ENCODE measurements at regions not wholly inside any gene's neighbourhood (a gene's known extent, or its start where the extent isn't known, plus 50 kb on each side); places are given as distances from the start of the nearest gene placed in this dataset.
"Not testable (repeated sequence)": the region's sequence is repeated elsewhere in the genome, so short reads cannot be mapped to it uniquely, and the experiment has no call there.

DNA sequence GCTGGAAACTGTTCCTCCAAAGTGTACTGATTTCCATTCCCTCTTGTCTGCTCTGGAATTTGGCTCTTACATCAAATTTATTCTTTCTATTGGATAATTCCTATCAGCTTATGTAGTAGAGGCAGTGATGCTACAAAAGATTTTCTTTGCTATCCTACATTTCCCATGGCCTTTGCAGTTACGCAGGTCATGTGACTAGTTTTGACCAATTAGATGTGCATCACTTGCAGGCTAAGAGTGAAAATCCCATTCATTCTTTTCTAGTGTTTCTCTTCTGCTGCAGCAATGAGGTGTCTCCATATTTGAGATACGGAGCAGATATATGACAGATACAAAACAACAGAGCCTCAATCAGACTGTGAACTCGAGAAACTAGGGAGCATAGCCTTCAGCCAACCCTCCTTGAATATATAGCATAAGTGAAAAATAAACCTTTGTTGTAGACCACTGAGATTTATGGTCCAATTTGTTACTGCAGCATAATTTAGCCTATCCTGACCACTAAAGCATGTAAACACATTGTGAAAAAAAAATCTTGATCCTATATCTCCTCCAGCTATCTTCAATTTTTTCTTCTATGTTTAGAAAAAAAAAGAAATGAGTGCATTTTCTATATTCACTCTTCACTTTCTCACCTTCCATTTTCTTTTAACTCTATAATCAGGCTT, 102.0 kb downstream of the HNMT start:
- no peaks in the 10 kb centered on the region for H3K36me3 ChIP-seq (ENCODE audit: control insufficient read depth, insufficient read depth, low read length, severe bottlenecking)
- DNase-seq (ENCODE audit: low read depth), result no peak
- no peaks in the 10 kb centered on the region for H3K27me3 ChIP-seq (replicated peaks; ENCODE audit: control insufficient read depth, insufficient read depth, low read length)
- no peak overlapping the region for H3K9ac ChIP-seq (ENCODE audit: low read length)
- no peak overlapping the region for H3K4me3 ChIP-seq (ENCODE audit: low read length)
- H3K4me1 ChIP-seq (ENCODE audit: control insufficient read depth, insufficient read depth, low read length), result no peaks in the 10 kb centered on the region
- no peaks in the 10 kb centered on the region for H3K9me3 ChIP-seq (ENCODE audit: control insufficient read depth, low read length)

DNA sequence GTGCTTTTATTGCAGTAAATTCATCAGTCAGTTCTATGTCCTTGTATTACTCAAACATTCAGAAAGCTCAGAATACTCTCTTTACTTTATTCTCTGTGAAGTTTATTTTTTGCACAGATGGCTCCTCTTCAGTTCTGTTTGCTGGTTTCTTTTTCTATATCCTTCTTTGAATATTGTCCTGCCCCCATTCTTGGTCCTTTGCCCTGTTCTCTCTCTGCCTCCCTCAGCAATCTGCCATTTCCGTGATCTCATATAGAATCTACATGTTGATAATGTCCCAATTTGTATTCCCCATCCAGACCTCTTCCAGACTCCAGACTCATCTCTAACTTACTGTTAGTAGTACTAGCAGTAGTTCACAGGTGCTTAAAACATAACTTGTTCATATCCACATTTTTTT, 102.6 kb downstream of the HNMT start:
- no peaks in the 10 kb centered on the region for H3K4me1 ChIP-seq (ENCODE audit: control insufficient read depth, insufficient read depth, low read length)
- H3K4me3 ChIP-seq (ENCODE audit: low read length), result no peak overlapping the region
- DNase-seq (ENCODE audit: low read depth), result no peak
- no peak overlapping the region for H3K9ac ChIP-seq (ENCODE audit: low read length)
- no peaks in the 10 kb centered on the region for H3K9me3 ChIP-seq (ENCODE audit: control insufficient read depth, low read length)
- H3K27me3 ChIP-seq (replicated peaks; ENCODE audit: control insufficient read depth, insufficient read depth, low read length), result no peaks in the 10 kb centered on the region
- no peaks in the 10 kb centered on the region for H3K36me3 ChIP-seq (ENCODE audit: control insufficient read depth, insufficient read depth, low read length, severe bottlenecking)

DNA sequence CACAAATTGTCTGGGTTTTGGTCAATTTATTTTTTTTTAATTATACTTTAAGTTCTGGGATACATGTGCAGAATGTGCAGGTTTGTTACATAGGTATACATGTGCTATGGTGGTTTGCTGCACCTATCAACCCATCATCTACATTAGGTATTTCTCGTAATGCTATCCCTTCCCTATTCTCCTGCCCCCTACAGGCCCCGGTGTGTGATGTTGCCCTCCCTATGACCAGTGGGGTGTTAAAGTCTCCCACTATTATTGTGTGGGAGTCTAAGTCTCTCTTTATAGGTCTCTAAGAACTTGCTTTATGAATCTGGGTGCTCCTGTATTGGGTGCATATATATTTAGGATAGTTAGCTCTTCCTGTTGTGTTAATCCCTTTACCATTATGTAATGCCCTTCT, 104.4 kb downstream of the HNMT start:
- not testable (repeated sequence) for H3K9me3 ChIP-seq (ENCODE audit: control insufficient read depth, low read length); H3K9ac ChIP-seq (ENCODE audit: low read length); H3K36me3 ChIP-seq (ENCODE audit: control insufficient read depth, insufficient read depth, low read length, severe bottlenecking); H3K4me1 ChIP-seq (ENCODE audit: control insufficient read depth, insufficient read depth, low read length); H3K27me3 ChIP-seq (replicated peaks; ENCODE audit: control insufficient read depth, insufficient read depth, low read length); DNase-seq (ENCODE audit: low read depth); H3K4me3 ChIP-seq (ENCODE audit: low read length)

DNA sequence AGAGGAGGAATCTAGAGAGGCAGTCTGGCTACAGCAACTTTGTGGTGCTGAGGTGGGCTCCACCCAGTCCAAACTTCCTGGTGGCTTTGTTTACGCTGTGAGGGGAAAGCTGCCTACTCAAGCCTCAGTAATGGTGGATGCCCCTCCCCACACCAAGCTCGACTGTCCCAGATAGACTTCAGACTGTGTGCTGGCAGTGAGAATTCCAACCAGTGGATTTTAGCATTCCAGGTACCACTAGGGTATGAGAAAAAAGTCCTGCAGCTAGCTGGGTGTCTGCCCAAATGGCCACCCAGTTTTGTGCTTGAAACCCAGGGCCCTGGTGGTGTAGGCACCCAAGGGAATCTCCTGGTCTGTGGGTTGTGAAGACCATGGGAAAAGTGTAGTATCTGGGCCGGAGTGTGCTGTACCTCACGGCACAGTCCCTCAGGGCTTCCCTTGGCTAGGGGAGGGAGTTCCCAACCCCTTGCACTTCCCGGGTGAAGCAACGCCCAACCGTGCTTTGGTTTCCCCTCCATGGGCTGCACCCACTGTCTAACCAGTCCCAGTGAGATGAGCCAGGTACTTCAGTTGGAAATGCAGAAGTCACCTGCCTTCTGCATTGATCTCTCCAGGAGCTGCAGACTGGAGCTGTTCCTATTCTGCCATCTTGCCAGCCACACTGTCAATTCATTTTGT, 106.9 kb downstream of the HNMT start:
- not testable (repeated sequence) for H3K9me3 ChIP-seq (ENCODE audit: control insufficient read depth, low read length); DNase-seq (ENCODE audit: low read depth); H3K4me1 ChIP-seq (ENCODE audit: control insufficient read depth, insufficient read depth, low read length); H3K27me3 ChIP-seq (replicated peaks; ENCODE audit: control insufficient read depth, insufficient read depth, low read length); H3K4me3 ChIP-seq (ENCODE audit: low read length); H3K9ac ChIP-seq (ENCODE audit: low read length); H3K36me3 ChIP-seq (ENCODE audit: control insufficient read depth, insufficient read depth, low read length, severe bottlenecking)

DNA sequence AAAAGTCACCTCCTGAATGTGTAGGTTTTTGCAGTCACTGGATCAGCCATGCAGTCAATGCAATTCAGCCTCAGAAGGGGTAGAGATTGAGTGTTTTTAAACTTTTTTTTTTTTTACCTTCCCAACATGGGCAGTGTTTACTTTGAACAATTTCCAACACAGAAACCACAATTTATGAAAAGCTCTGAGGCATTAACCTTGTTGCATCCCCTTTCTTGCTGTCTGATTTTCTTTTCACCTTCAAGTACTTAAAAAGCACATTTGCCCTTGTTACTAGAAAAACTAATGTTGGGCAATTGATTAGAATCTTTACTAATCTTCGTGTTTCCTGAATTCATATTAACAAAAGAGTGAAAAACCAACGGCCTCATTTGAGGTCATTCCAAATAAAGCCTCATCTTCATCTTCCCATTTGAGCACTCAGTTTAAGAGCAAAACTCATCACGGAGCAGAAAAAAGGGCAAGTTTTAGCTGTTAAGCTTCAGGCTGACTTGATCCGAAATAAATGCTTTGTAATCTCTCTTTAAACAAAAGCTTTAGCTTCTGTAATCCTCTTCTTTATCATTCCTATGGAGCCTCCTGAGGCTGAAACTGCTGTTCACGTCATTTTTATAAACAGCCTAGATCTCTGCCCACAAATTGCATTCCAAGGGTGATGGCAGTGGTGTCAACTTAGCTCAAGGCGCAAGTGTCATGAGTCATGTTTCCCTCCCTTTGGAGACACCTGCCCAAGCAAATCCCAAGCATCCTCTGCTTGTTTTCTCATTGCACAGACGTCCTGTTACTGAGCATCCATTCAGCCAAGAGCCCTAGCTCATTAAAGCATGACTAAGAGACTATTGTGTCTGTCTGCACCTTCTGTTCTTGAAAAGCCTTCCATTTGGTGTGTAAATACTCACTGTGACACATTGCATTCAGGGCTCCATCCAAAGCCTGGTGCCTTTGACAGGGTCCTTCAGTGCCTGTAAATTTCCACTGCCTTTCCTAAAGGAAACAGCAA, 107.7 kb downstream of the HNMT start:
- Histone ChIP-seq H3K36me3 (ENCODE audit: control insufficient read depth, insufficient read depth, low read length, severe bottlenecking) (no peaks in the 10 kb centered on the region), H3K4me1 (ENCODE audit: control insufficient read depth, insufficient read depth, low read length) (no peaks in the 10 kb centered on the region), H3K4me3 (ENCODE audit: low read length) (no peak overlapping the region), H3K9ac (ENCODE audit: low read length) (no peak overlapping the region), H3K9me3 (ENCODE audit: control insufficient read depth, low read length) (no peaks in the 10 kb centered on the region), H3K27me3 (replicated peaks; ENCODE audit: control insufficient read depth, insufficient read depth, low read length) (no peaks in the 10 kb centered on the region)
- DNase-seq (ENCODE audit: low read depth), result no peak

DNA sequence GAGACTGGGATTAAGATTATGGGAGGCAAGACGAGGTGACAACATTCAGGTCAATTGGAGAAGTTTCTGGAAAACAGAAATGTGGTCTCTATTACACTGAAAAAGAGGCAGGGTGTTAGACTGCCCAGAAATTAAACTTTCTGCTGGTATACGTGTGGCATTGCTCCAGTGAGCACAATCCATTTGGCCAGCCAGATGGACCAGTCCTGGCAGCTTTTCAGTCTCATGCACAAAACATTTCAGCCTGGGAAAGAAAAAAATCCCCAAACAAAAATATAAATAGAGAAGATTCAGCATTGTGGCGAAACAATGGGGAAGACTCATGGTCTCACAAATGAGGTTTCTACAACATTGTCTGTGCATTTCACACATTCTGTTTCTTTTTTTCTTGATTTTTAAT, 113.9 kb downstream of the HNMT start:
- peak; percentile 13 for DNase-seq (ENCODE audit: low read depth)
- Histone ChIP-seq H3K27me3 (replicated peaks; ENCODE audit: control insufficient read depth, insufficient read depth, low read length) (no peaks in the 10 kb centered on the region), H3K4me3 (ENCODE audit: low read length) (no peak overlapping the region), H3K36me3 (ENCODE audit: control insufficient read depth, insufficient read depth, low read length, severe bottlenecking) (no peaks in the 10 kb centered on the region), H3K4me1 (ENCODE audit: control insufficient read depth, insufficient read depth, low read length) (no peaks in the 10 kb centered on the region), H3K9ac (ENCODE audit: low read length) (no peak overlapping the region), H3K9me3 (ENCODE audit: control insufficient read depth, low read length) (no peaks in the 10 kb centered on the region)

DNA sequence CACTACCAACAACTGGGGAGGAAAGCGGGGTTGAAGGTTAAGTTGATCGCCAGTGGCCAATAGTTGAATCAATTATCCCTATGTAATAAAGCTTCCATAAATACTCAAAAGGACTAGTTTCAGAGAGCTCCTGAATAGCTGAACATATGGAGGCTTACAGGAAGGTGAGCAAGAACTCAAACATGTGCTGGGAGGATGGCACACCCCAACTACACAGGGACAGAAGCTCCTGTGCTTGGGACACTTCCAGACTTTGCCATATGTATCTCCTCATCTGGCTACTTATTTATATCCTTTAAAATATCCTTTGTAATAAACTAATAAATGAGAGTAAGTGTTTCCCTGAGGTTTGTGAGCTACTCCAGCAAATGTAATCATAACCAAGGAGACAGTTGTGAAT, 115.7 kb downstream of the HNMT start:
- Histone ChIP-seq H3K4me3 (ENCODE audit: low read length) (no peak overlapping the region), H3K36me3 (ENCODE audit: control insufficient read depth, insufficient read depth, low read length, severe bottlenecking) (no peaks in the 10 kb centered on the region), H3K9ac (ENCODE audit: low read length) (no peak overlapping the region), H3K9me3 (ENCODE audit: control insufficient read depth, low read length) (no peaks in the 10 kb centered on the region), H3K4me1 (ENCODE audit: control insufficient read depth, insufficient read depth, low read length) (no peaks in the 10 kb centered on the region), H3K27me3 (replicated peaks; ENCODE audit: control insufficient read depth, insufficient read depth, low read length) (no peaks in the 10 kb centered on the region)
- no peak for DNase-seq (ENCODE audit: low read depth)

DNA sequence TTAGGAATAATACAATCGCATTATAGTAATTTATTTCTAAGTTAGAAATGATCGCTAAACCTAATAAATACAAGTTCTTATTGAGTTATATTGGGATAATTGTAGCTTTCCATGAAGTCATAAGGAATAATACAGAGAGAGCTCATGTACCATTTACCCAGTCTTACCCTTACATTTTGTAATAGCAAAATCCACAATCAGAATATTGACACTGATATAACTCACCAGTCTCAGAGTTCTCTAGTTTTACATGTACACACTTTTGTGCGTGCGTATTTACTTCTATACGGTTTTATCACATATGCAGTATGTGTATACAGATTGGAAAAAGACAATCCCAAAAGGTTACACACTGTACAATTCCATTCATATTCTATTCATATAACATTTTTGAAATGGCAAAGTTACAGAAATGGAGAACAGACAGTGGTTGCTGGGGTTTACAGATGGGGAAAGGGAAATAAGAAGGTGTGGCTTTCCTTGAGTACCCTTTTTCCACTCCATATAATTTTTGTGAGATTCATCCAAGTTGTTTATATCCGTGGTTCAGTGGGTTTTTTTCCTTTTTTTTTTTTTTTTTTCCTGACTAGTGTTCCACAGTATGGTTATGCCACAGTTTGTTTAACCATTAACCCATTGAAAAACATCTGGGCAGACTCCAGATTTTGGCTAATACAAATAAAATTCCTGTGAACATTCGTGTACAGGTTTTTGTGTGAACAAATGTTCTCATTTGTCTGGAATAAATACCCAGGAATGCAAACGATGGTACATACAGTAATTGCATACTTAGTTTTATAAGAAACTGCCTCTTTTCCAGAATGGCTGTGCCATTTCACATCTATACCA, 117.2 kb downstream of the HNMT start:
- no peaks in the 10 kb centered on the region for H3K27me3 ChIP-seq (replicated peaks; ENCODE audit: control insufficient read depth, insufficient read depth, low read length)
- no peak for DNase-seq (ENCODE audit: low read depth)
- peaks cover 2% of the 10 kb centered on the region for H3K4me1 ChIP-seq (ENCODE audit: control insufficient read depth, insufficient read depth, low read length)
- H3K9ac ChIP-seq (ENCODE audit: low read length), result no peak overlapping the region
- no peak overlapping the region for H3K4me3 ChIP-seq (ENCODE audit: low read length)
- no peaks in the 10 kb centered on the region for H3K9me3 ChIP-seq (ENCODE audit: control insufficient read depth, low read length)
- no peaks in the 10 kb centered on the region for H3K36me3 ChIP-seq (ENCODE audit: control insufficient read depth, insufficient read depth, low read length, severe bottlenecking)

DNA sequence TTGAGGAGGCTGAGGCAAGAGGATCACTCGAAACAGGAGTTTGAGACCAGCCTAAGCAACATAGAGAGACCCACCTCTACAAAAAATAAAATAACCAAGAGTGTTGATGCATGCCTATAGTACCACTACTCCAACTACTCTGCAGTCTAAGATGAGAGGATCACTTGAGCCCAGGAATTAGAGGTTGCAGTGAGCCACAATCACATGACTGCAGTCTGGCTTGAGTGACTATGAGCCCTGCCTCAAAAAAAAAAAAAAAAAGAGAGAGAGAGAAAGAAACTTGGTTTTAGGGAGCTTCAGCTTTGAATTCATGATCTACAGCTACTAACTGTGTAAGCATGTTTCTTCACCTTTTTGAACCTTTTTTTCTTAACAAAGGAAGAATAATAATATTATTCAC, 119.9 kb downstream of the HNMT start:
- Histone ChIP-seq H3K4me3 (ENCODE audit: low read length) (no peak overlapping the region), H3K9me3 (ENCODE audit: control insufficient read depth, low read length) (no peaks in the 10 kb centered on the region), H3K4me1 (ENCODE audit: control insufficient read depth, insufficient read depth, low read length) (peaks cover 10% of the 10 kb centered on the region), H3K9ac (ENCODE audit: low read length) (no peak overlapping the region), H3K36me3 (ENCODE audit: control insufficient read depth, insufficient read depth, low read length, severe bottlenecking) (no peaks in the 10 kb centered on the region), H3K27me3 (replicated peaks; ENCODE audit: control insufficient read depth, insufficient read depth, low read length) (no peaks in the 10 kb centered on the region)
- DNase-seq (ENCODE audit: low read depth), result no peak

DNA sequence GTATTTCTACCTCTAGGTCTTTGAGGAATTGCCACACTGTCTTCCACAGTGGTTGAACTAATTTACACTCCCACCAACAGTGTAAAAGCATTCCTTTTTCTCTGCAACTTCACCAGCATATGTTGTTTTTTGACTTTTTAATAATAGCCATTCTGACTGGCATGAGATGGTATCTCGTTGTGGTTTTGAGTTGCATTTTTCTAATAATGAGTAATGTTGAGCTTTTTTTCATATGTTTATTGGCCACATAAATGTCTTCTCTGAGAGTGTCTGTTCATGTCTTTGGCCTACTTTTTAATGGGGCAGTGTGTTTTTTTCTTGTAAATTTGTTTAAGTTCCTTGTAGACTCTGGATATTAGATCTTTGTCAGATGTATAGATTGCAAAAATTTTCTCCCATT, 121.2 kb downstream of the HNMT start:
- H3K36me3 ChIP-seq (ENCODE audit: control insufficient read depth, insufficient read depth, low read length, severe bottlenecking); H3K9me3 ChIP-seq (ENCODE audit: control insufficient read depth, low read length); H3K4me3 ChIP-seq (ENCODE audit: low read length); H3K27me3 ChIP-seq (replicated peaks; ENCODE audit: control insufficient read depth, insufficient read depth, low read length); H3K9ac ChIP-seq (ENCODE audit: low read length): not testable (repeated sequence)
- DNase-seq (ENCODE audit: low read depth), result peak; percentile 51
- H3K4me1 ChIP-seq (ENCODE audit: control insufficient read depth, insufficient read depth, low read length), result peaks cover 10% of the 10 kb centered on the region

Measured in adipocyte (in vitro differentiated cells).